ENCODE measurements at regions not wholly inside any gene's neighbourhood (a gene's known extent, or its start where the extent isn't known, plus 50 kb on each side); places are given as distances from the start of the nearest gene placed in this dataset.

- POLR2A ChIA-PET (ENCODE audit: low non-redundant PET), result no interaction called here
- BruUV-seq (replicated peaks), result no TSS peak
These were observed 60.2 kb upstream of the ARHGEF26 start for GRCh38 chr3:154061001-154061370.

GRCh38 chr3:154062513-154062912 lies 58.7 kb upstream of the ARHGEF26 start:
- ChIA-PET POLR2A (ENCODE audit: low non-redundant PET) (no interaction called here), CTCF (no interaction called here)
- BruUV-seq (replicated peaks), result no TSS peak
- intact Hi-C loops (cut with micrococcal nuclease; ENCODE audit: unreplicated experiment), result no loop called here
- no peak overlapping the region for H3K4me3 ChIP-seq (ENCODE audit: low read depth, low read length, poor library complexity, severe bottlenecking)
- H3K27me3 ChIP-seq (replicated peaks; ENCODE audit: insufficient read depth, low read depth, low read length, poor library complexity), result no peaks in the 10 kb centered on the region
- no peak for DNase-seq (ENCODE audit: low spot score)
- no peaks in the 10 kb centered on the region for H3K36me3 ChIP-seq (ENCODE audit: insufficient read depth, low read length, poor library complexity, severe bottlenecking)
- H3K4me1 ChIP-seq (ENCODE audit: insufficient read depth, low read length, poor library complexity, severe bottlenecking), result peaks cover 26% of the 10 kb centered on the region
- TF ChIP-seq EZH2 (IDR thresholded peaks at IDR 0.05; ENCODE audit: borderline replicate concordance, low read depth, low read length, poor library complexity, severe bottlenecking) (no peak), CTCF (conservative IDR thresholded peaks at IDR 0.05; ENCODE audit: low read depth, low read length) (no peak)
- no peak overlapping the region for H3K27ac ChIP-seq (ENCODE audit: low read depth, low read length, poor library complexity, severe bottlenecking)
- H3K9me3 ChIP-seq (ENCODE audit: low read depth, low read length, poor library complexity, severe bottlenecking), result no peaks in the 10 kb centered on the region

More at GRCh38 chr3:154061001-154061370, 60.2 kb upstream of the ARHGEF26 start:
- Histone ChIP-seq H3K27me3 (replicated peaks; ENCODE audit: insufficient read depth, low read depth, low read length, poor library complexity) (no peaks in the 10 kb centered on the region), H3K4me3 (ENCODE audit: low read depth, low read length, poor library complexity, severe bottlenecking) (no peak overlapping the region), H3K9me3 (ENCODE audit: low read depth, low read length, poor library complexity, severe bottlenecking) (no peaks in the 10 kb centered on the region), H3K36me3 (ENCODE audit: insufficient read depth, low read length, poor library complexity, severe bottlenecking) (no peaks in the 10 kb centered on the region), H3K27ac (ENCODE audit: low read depth, low read length, poor library complexity, severe bottlenecking) (peak overlapping the region; percentile 14), H3K4me1 (ENCODE audit: insufficient read depth, low read length, poor library complexity, severe bottlenecking) (peaks cover 30% of the 10 kb centered on the region)
- no peak for TF ChIP-seq CTCF (conservative IDR thresholded peaks at IDR 0.05; ENCODE audit: low read depth, low read length)
- DNase-seq (ENCODE audit: low spot score), result peak; percentile 9
- CTCF ChIA-PET, result no interaction called here
- intact Hi-C loops (cut with micrococcal nuclease; ENCODE audit: unreplicated experiment), result no loop called here

DNA sequence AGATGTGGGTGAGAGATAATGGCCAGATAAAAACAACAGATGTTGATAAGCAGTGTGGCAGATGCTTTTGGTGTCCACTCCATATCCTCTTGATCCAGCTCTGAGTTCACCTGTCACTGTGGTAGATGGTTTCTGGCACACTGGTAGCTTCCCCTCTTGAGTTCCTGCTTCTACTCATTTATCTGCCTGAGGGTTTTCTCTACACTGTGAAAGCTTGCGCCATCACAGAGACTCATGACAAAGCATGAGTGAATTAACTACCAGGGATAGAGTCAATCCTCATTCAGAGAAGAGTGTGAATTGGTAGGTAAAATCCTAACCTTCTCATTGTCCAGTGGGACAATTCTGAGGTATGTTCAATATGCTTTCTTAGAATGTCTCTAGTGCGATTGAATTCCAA lies 50.0 kb upstream of the ARHGEF26 start:
- intact Hi-C loops (cut with micrococcal nuclease; ENCODE audit: unreplicated experiment), result no loop called here
- BruUV-seq (replicated peaks), result no TSS peak
- Histone ChIP-seq H3K27ac (ENCODE audit: low read depth, low read length, poor library complexity, severe bottlenecking) (no peak overlapping the region), H3K36me3 (ENCODE audit: insufficient read depth, low read length, poor library complexity, severe bottlenecking) (no peaks in the 10 kb centered on the region), H3K4me1 (ENCODE audit: insufficient read depth, low read length, poor library complexity, severe bottlenecking) (no peaks in the 10 kb centered on the region), H3K9me3 (ENCODE audit: low read depth, low read length, poor library complexity, severe bottlenecking) (peaks cover 3% of the 10 kb centered on the region), H3K4me3 (ENCODE audit: low read depth, low read length, poor library complexity, severe bottlenecking) (no peak overlapping the region), H3K27me3 (replicated peaks; ENCODE audit: insufficient read depth, low read depth, low read length, poor library complexity) (peaks cover 4% of the 10 kb centered on the region)
- TF ChIP-seq EZH2 (IDR thresholded peaks at IDR 0.05; ENCODE audit: borderline replicate concordance, low read depth, low read length, poor library complexity, severe bottlenecking), result no peak
- no peak for TF ChIP-seq CTCF (conservative IDR thresholded peaks at IDR 0.05; ENCODE audit: low read depth, low read length)
- CTCF ChIA-PET, result no interaction called here
- POLR2A ChIA-PET (ENCODE audit: low non-redundant PET), result no interaction called here
- no peak for DNase-seq (ENCODE audit: low spot score)
